GM18909 (cell line): ENCODE measurements at regions not wholly inside any gene's neighbourhood (a gene's known extent, or its start where the extent isn't known, plus 50 kb on each side); places are given as distances from the start of the nearest gene placed in this dataset.
"Not testable (repeated sequence)": the region's sequence is repeated elsewhere in the genome, so short reads cannot be mapped to it uniquely, and the experiment has no call there.

Source experiments
- ATAC-seq: cut with Tn5 transposase; IDR thresholded peaks from one replicate; pipeline ENCODE4 v1.9.1; 2021; ENCODE audit warnings: mild to moderate bottlenecking; ENCODE audit not compliant: unreplicated experiment, poor library complexity

DNA sequence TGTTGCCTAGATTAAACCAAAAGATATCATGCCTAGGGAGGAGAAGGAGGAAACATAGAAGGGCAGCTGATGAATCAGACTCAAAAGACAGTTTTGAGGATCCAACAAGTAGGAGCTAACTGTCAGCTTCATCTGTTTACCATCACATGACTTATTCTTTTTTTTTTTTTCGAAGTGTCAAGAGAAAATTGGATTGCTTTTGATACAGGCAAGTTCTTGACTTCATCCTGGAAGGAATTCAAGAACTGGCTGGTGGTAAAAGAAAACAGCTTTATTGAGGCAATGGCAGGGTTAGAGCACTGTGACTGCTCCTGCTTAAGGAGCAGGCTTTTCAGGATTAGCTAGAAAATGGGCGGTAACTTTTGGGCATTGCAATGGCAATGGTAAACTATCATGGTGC lies 227.5 kb upstream of the KCNMB2 start:
- ATAC-seq: no peak

DNA sequence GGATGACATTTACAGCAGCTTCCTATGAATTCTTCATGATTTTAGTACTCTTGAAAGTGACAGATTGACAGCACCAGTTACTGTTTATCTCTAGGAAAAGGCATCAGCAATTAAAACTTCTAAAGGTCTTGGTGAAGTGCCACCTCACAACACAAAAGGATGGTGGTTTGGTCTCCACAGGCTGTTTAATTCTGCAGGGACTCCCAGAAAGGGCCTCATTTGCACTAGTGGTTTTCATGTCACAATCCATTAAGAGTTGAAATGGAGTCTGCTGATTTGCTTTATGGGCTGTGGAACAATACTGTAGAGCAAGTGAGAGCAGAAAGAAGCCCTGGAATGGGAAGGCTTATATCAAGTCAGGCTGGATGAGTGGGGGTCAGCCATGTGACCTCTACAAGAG lies 225.3 kb upstream of the KCNMB2 start:
- ATAC-seq: no peak

DNA sequence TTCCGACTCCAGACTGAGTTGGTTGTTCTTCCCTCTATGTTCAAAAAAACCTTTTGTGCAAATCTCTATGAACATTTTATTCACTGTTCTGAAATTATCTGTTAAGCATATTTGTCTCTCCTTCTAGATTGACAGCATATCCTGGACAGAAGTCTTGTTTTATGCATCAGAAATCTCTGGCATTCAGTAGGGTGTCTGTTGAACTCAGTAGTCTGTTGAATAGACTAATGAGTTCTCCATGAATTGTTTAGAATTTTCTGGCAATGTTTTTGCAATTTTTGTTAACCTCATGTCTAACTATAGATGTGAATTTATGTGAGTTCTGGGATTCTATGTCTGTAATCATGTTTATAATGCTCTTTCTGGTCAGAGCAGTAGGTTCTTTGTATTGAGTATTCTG lies 222.5 kb upstream of the KCNMB2 start:
- ATAC-seq: no peak

DNA sequence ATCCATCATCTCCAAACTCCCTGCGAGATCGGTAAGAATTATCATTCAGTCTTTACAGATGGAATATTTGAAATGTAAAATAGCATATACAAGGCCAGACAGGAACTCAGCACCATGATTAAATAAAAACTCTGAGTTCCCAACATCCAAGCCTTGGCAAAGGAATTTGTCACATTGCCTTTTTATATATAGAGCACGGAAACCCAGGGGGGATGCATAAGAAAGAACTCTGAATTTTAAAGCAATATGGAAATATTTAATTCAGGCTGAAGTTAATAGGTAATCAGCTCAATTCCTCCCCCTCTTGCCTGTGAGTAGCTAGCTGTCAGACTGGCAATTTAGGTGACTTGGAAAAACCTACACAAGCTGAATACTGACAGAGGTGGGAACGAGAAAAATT lies 217.9 kb upstream of the KCNMB2 start:
- ATAC-seq: no peak

DNA sequence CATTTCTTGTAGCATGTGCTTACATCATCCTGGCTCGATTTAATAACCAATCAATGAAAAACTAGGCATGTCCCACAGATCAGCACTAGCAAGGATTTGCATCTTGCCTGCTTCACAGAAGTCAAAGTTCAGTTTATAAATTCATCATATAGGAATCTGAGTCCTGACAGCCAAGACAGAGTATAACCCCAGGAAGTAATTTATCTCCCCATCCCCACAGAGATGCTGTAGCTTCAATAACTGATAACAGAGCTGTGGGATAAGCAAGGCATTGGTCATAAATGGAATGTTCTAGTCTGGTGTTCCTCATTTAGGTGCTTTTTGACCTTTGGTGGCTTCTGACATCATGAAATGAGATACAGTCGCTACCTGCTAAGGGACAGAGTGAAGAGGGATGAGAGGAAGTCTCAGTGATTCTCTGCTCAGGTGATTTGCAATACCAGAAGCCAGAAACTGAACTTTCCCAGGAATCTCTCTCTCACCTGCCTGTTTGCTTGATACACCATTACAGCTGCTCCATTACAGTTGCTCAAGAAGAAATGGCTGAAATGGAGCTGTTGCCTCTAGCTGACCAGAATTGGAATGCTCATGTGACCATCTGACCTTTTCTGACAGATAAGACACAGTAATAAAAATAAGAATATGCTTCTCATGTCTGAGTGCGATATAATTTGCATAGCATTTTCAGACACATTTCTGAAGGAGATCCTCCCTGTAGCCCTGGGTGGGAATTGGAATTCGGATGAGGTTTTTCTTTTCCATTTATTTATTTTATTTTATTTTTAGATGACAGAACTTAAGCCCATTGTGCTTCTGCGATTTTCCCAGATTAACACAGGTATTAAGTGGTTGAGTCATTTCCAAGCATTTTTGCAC lies 217.1 kb upstream of the KCNMB2 start:
- ATAC-seq: no peak

DNA sequence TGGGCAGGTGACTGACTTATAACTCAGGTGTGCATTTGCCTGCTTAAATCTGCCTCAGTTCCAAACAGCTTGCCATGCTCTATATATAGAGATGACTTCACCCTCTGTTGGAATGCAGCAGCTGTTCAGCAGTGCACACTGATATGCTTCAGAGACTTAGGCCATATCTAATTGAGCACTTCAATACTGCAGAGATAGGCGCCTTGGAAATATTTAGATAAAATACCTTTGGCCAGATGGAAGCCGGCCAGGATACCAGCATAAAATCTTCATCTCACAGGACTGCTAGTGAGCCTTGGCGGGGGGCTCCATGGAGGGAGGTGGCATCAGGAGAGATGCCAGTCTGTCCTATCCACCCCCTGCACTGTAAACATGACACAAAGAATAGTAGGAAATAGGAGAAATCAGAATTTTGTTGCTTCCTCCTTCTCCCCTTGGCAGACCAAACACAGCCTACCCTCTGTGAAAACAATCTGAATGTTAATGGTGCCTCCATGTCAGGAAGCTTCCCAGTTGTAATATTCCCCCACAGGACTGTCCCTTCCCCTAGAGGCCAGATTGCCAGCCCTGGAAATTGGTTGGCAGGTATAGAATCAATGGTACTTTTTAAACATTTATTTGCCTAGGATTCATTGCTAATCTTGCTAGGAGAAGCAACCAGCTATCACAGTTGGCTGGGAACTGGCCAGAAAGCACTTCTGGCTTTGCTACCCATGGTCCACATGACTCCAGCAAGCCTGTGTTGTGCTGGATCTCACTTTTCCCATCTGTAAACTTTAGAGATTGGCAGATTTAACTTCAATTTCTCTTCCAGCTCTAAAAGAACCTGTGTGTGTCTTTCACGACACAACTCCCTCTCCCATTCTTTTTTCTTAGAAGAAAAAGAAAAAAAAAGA lies 215.5 kb upstream of the KCNMB2 start:
- no peak for ATAC-seq

DNA sequence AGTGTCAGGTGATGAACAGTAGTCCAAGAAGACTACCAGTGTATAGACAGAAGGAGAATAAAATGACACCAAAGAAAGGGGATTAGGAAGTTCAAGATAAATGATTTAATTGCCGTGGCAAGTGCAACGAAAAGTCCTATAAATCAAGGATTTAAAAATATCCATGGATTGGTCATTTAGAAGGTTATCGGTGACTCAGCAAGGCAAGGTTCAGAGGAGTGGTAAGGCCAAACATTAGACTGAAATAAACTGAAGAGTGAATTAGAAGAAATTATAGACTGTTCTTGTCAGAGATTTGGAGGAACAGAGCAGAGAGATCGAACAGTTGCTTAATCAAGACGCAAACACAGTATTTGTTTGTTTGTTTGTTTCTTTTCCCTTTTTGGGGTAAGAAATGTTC lies 211.9 kb upstream of the KCNMB2 start:
- no peak for ATAC-seq

DNA sequence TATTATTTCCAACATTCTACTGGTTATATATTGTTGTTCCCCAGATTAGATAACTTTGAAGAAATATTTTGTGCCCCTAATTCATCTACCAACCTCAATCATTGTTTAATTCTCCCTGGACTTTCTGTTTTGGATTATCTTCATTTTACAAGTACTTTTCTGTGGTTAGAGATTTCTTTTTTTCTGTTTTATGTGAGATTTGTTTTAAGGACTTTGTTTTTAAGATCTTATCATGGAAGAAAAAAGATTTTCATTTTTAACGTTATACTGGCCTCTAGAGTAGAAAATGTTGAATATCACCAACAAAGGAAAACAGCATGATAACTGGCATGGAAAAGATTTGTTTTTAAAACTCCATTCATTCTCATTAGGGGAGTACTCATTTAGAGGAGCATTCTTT lies 210.9 kb upstream of the KCNMB2 start:
- ATAC-seq: no peak

DNA sequence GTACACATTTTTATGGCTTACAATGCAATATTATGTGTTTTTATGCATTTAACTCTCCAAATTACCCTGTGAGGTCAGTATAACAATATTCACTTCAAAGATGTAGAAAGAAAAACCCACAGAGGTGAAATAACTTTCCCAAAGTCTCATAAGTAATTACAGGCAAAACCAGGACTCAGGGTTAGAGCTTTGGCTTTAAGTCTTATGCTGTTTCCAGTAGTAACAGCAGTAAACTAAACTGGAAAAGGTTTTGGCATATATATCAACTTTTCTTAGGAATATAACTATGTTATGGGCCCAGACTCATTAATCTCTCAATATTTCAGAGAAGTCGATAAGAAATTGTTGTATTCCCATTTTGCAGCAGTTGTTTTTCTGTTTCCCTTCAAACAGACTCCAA lies 206.3 kb upstream of the KCNMB2 start:
- no peak for ATAC-seq

DNA sequence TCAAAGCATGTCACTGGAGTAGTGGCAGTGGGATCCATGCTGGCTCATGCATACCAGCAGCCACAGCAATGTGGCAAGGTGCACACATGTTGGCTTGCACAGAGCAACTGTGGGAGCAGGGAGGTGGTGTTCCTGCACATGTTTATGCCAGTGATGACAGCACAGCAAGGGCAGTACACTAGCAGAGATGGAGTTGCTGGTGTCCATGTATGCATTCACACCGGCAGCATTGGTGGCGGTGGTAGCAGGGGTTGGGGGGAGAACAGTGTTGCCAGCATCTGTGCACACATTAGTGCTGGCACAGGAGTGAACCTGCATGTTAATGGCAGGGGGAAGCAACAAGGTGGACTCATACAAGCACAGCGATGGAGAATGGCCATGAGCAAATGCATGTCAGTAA lies 202.0 kb upstream of the KCNMB2 start:
- ATAC-seq: no peak

DNA sequence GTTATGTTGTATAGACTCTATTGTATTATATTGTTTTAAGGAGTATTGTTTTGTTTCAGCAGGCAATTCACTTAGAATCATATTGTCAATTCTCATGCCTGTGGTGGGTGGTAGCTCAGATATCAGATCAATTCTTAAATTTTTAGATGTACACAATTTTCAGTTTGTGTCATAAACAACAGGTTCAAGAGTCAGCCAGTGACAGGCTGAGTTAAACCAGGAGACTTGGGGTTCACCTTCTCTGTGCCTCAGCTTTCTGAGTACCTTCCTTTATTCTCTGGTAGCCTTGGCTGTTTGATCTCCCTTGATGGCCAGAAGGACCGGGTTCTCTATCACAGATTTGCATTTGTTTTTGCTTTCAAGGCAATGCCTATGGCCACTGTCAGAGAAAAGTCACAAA lies 199.9 kb upstream of the KCNMB2 start:
- no peak for ATAC-seq

DNA sequence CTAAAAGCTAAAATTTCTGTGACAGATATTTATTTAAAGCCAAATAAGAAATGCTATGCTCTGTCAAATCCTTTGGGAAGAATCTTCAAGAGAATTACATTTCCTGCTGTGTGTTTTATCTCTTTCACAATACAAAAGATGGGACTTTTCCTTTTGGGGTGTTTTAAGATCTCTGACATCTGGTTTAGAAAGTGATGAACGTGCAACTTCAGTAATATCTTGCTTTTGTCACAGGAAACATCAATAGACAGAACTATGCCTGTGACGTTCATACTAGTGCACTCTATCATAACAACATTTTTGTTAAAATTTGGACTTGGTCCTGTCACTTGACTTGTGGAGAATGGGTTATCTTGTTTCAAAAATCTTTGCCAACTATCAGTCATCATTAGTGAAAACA lies 195.7 kb upstream of the KCNMB2 start:
- ATAC-seq: no peak

DNA sequence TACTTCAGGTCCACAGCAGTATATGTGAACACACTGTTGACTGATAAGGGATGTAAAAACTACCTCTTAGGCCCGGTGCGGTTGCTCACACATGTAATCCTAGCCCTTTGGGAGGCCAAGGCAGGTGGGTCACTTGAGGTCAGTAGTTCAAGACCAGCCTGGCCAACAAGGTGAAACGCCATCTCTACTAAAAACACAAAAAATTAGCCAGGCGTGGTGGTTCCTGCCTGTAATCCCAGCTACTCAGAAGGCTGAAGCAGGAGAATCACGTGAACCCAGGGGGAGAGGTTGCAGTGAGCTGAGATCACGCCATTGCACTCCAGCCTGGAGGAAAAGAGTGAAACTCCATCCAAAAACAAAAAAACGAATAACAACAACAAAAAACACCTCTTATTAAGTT lies 194.6 kb upstream of the KCNMB2 start:
- no peak for ATAC-seq

DNA sequence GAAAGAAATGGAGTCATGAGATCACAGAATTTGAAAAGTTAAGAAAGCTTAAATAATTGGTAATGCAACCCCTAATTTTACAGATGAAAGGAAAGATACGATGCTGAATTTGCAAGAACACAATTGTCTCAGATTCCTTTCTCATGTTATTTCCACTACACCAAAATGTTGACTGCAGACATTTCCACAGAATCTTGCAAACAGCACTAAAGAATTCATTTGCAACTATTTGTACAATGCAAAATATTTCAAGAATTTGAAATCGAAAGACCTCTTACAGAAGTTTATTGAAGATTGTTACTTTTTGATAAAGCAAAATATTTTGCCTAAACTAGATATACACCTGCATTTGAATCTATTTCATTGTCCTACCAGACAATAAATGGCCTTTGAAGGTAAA lies 194.1 kb upstream of the KCNMB2 start:
- no peak for ATAC-seq

DNA sequence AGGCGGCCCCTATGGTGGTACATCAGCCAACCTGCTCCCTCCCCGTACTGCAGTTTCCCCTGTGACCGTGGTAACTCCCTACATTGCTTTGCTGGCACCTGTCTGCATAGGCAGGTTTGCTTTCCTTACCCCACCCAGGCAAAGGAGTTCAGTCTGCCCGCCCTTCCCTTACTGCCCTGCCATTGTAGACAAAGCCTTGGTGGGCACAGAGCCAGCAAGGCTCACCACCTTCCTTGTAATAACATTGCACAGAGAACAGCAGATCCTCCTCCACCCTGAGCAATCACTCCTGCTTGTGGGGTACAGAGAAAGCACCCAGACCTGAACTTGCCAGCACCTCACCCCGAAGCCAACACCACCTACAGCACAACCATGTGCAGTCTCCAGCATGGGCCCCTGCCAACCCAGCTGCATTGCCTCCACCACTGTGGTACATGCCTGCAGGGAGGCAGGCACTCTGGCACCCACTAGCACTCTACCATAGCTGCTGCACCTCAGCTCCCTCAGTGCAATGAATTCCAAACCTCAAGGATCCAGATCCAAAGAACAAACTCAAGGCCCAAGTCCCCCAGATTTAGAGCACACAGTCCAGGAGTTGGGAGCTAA lies 192.7 kb upstream of the KCNMB2 start:
- ATAC-seq: no peak

DNA sequence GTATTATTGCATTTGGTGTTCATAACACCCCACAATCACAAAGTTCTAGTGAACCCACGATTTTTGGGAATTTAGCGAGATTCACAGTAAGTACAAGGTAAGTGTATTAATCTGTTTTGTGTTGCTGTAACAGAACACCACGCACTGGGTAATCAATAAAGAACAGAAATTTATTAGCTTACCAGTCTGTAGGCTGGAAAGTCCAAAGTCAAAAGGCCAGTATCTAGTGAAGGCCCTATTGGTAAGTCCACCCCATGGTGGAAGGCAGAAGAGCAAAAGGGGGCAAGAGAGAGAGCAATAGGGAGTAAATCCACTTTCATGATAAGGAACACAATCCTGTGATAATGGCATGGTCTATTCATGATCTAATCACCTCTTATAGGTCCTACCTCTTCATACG lies 190.3 kb upstream of the KCNMB2 start:
- ATAC-seq: no peak

DNA sequence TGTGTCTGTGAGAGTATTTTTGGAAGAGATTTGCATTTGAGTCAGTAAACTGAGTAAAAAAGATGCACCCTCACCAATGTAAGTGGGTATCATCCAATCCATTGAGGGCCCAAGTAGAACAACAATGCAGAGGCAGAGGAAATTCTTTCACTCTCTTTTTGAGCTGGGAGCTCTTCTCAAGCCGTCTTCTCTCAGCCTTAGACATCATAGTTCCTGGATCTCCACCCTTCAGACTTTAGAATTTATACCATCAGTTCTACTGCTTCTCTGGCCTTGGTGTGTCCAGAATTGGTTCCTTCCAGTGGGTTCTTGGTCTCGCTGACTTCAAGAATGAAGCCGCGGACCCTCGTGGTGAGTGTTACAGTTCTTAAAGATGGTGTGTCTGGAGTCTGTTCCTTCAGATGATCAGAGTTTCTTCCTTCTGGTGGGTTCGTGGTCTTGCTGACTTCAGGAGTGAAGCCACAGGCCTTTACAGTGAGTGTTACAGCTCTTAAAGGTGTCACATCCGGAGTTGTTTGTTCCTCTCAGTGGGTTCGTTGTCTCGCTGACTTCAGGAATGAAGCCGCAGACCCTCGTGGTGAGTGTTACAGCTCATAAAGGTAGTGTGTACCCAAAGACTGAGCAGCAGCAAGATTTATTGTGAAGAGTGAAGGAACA lies 187.5 kb upstream of the KCNMB2 start:
- not testable (repeated sequence) for ATAC-seq

DNA sequence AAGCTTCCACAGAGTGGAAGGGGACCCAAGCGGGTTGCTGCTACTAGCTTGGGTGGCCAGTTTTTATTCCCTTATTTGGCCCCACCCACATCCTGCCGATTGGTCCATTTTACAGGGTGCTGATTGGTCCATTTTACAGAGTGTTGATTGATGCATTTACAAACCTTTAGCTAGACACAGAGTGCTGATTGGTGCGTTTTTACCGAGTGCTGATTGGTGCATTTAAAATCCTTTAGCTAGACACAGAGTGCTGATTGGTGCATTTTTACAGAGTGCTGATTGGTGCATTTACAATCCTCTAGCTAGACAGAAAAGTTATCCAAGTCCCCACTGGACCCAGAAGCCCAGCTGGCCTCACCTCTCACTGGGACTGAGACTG lies 187.0 kb upstream of the KCNMB2 start:
- not testable (repeated sequence) for ATAC-seq

DNA sequence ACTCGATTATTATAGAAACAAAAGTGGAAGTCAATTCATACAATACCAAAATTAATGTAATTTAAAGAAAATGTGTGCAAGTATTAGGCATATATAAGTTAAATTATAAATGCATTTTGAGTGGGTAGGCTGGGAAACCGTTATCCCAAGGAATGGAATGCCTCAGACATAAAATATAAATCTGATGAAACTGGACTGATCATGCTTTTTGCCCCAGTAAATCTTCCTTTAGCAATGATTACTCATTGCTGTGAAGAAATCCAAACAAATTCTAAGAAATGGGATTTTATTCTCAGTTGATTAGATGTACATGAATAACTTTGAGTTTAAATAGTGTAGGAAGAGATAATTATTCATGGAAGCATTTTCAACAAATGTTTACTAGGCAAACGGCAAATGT lies 185.5 kb upstream of the KCNMB2 start:
- ATAC-seq: no peak

DNA sequence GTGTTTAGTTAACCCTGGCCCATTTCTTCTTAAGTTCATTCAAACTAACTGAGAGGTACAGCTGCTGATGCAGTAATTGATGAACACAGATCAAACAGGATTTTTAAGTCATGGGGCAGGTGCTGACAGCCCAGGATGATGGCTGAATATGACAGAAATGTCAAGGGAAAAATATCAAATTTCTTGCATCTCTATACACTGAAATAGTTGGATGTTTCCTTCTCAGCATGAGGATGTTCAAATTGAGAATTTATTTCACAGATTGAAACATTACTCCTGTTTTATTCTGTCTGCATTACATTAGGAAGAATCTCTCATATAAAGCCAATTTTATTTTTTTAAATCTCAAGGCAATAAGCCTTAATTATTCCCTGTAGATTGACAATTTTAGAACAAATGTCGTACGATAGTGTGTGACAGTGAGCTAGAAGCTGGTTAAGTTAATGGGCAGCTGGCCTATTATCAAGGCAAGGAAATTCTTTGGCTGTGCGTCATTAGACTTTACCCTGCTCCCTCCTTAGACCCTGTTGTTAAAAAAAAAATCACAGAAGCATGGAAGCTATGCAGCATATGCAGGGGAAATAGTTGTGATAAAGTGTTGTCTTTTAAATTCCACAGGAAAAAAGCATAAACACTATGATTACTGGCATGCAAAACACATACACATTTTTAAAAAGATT lies 183.8 kb upstream of the KCNMB2 start:
- ATAC-seq: no peak
